Common myeloid progenitor, CD34-positive (primary cell): ENCODE measurements at regions not wholly inside any gene's neighbourhood (a gene's known extent, or its start where the extent isn't known, plus 50 kb on each side); places are given as distances from the start of the nearest gene placed in this dataset.

Experiments used
- CTCF ChIA-PET: fragments of 350-600 bp; sonication (Branson Sonifier 250); formaldehyde crosslinking; loops from one replicate; lab custom pipeline; 2021; ENCODE audit warnings: antibody characterized with exemption; lab: Charles Lee
- POLR2A ChIA-PET: fragments of 350-600 bp; sonication (Branson Sonifier 250); formaldehyde crosslinking; loops from one replicate; lab custom pipeline; 2021; ENCODE audit warnings: antibody characterized with exemption; lab: Charles Lee
- DNase-seq, 3 donors: peaks; one replicate each; pipeline versions ENCODE4 v3.0.0 to v3.0.0-alpha.2; 2013
- H3K27ac ChIP-seq, 2 experiments: 1 replicate in 1 of 2; 2 replicates in 1 of 2; pipeline ENCODE4 v1.7.0; 2013; ENCODE audit warnings: inconsistent platforms in 2 of 2, low read length in 2 of 2, mild to moderate bottlenecking in 2 of 2, low read depth in 1 of 2, moderate library complexity in 1 of 2; ENCODE audit not compliant: severe bottlenecking in 2 of 2, insufficient read depth in 1 of 2, poor library complexity in 1 of 2
- H3K27me3 ChIP-seq, 5 experiments: replicated peaks in 2 of 5; 1 replicate in 3 of 5; 2 replicates in 2 of 5; pipeline versions ENCODE4 v1.6.1 to v1.7.0; 2013; ENCODE audit warnings: low read length in 4 of 5, mild to moderate bottlenecking in 2 of 5, moderate library complexity in 2 of 5, inconsistent platforms in 1 of 5; ENCODE audit not compliant: insufficient read depth in 5 of 5, control insufficient read depth in 4 of 5
- H3K36me3 ChIP-seq, 4 experiments: 1 replicate in 2 of 4; 2 replicates in 2 of 4; pipeline versions ENCODE4 v1.6.1 to v1.7.0; 2013; ENCODE audit warnings: low read length in 3 of 4, control low read depth in 1 of 4, mild to moderate bottlenecking in 1 of 4; ENCODE audit not compliant: control insufficient read depth in 4 of 4, insufficient read depth in 4 of 4
- H3K4me1 ChIP-seq, 4 experiments: 1 replicate in 3 of 4; 2 replicates in 1 of 4; pipeline versions ENCODE4 v1.6.1 to v1.7.1; 2013; ENCODE audit warnings: low read length in 3 of 4, mild to moderate bottlenecking in 3 of 4, control low read depth in 1 of 4, inconsistent platforms in 1 of 4, moderate library complexity in 1 of 4; ENCODE audit not compliant: control insufficient read depth in 4 of 4, insufficient read depth in 4 of 4; ENCODE audit errors: control extremely low read depth in 1 of 4
- H3K4me3 ChIP-seq, 7 experiments: 1 replicate in 4 of 7; 2 replicates in 3 of 7; pipeline versions ENCODE4 v1.5.1 to v1.7.0; 2013; ENCODE audit warnings: mild to moderate bottlenecking in 7 of 7, low read length in 6 of 7, moderate library complexity in 6 of 7, inconsistent platforms in 2 of 7, low read depth in 2 of 7, control low read depth in 1 of 7; ENCODE audit not compliant: insufficient read depth in 4 of 7, control insufficient read depth in 1 of 7; ENCODE audit errors: extremely low read depth in 1 of 7
- H3K9me3 ChIP-seq, 5 experiments: 1 replicate in 4 of 5; 2 replicates in 1 of 5; pipeline versions ENCODE4 v1.6.1 to v1.7.1; 2013; ENCODE audit warnings: low read length in 4 of 5, mild to moderate bottlenecking in 2 of 5, inconsistent platforms in 1 of 5, low read depth in 1 of 5, moderate library complexity in 1 of 5; ENCODE audit not compliant: control insufficient read depth in 4 of 5, insufficient read depth in 2 of 5; ENCODE audit errors: control extremely low read depth in 1 of 5
- WGBS: methylation state at CpG from one replicate; pipeline ENCODE4 v1.1.5; 2013; ENCODE audit not compliant: insufficient coverage; 5-methylcytosine and 5-hydroxymethylcytosine counted together

DNA sequence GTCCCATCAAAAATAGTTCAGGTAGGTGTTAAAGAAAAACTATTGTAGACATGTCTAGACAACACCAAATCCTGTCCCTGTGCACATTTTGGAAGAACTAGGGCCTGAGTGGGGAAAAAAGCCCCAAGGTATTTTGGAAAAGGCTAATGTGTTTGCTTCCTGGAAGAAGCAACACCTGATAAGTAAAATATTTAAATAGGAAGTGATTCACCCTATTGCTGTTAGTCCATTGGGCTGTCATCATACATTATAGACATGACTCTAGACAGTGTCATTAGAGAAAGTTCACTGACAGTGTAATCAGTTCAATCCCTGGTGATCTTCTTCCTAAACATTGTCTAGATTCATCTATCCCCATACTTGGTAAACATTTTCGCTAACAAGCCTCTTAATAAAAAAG is 465.3 kb downstream of the CBLN4 start:
- no peaks in the 10 kb centered on the region for H3K36me3 ChIP-seq
- ChIA-PET POLR2A (no interaction called here), CTCF (no interaction called here)
- H3K27ac ChIP-seq, result no peak overlapping the region
- H3K4me3 ChIP-seq, result no peak overlapping the region
- H3K9me3 ChIP-seq, result no peaks in the 10 kb centered on the region
- no peaks in the 10 kb centered on the region for H3K4me1 ChIP-seq
- 89% methylated on average over 1 of the region's 1 CpG for WGBS
- DNase-seq, result no peak
- H3K27me3 ChIP-seq, result no peaks in the 10 kb centered on the region

DNA sequence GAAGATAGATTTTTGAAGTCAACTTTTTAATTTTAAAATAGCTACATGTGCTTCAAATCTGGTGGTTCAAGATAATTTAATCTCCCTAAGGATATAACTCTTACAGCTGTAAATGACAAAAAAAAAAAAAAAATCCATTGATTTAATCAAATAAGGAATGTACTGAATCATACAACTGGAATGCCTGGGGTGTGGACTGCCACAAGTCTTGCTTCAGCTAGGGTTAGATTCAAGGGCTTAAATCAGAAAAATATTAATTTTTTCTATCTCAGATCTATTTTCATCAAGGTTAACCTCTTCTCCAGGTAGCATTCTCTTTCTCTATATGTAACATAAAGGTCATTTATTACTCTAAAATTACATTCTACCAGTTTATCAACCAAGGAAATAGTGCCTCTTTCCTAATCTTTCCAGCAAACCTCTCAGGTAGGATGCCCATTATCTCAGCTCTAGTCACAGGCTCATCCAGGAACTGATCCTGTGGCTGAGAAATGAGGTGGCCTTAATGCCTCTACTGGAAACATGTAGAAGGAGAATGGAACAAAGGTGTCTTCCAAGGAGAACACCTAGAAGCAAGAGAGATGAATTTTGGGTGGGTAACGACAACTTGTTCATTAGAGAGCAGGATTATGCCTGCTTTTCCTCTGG is 466.9 kb downstream of the CBLN4 start:
- H3K9me3 ChIP-seq, result no peaks in the 10 kb centered on the region
- no peaks in the 10 kb centered on the region for H3K27me3 ChIP-seq
- ChIA-PET CTCF (no interaction called here), POLR2A (no interaction called here)
- 100% methylated on average over 1 of the region's 1 CpG for WGBS
- H3K4me3 ChIP-seq, result no peak overlapping the region
- no peaks in the 10 kb centered on the region for H3K36me3 ChIP-seq
- DNase-seq, result no peak
- H3K27ac ChIP-seq, result no peak overlapping the region
- no peaks in the 10 kb centered on the region for H3K4me1 ChIP-seq

DNA sequence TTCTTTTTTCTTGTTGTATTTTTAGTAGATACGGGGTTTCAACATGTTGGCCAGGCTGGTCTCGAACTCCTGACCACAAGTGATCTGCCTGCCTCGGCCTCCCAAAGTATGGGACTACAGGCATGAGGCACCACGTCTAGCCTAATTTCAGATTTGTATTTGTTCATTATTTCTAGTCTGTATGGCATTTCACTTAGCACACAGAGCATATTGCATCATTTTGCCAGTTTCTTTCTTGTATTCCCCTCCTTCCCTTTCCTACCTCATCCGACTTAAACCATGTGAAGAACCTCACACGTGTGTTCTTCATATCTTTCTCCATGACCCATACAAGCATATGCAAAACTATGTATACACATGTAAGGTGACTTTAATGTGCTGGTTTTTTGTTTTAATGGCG is 470.0 kb downstream of the CBLN4 start:
- ChIA-PET POLR2A (no interaction called here), CTCF (no interaction called here)
- no peaks in the 10 kb centered on the region for H3K9me3 ChIP-seq
- H3K36me3 ChIP-seq, result no peaks in the 10 kb centered on the region
- WGBS, result no CpG with 5 or more reads among the region's 7 CpGs
- DNase-seq, result no peak
- no peak overlapping the region for H3K27ac ChIP-seq
- no peaks in the 10 kb centered on the region for H3K4me1 ChIP-seq
- no peak overlapping the region for H3K4me3 ChIP-seq
- no peaks in the 10 kb centered on the region for H3K27me3 ChIP-seq

DNA sequence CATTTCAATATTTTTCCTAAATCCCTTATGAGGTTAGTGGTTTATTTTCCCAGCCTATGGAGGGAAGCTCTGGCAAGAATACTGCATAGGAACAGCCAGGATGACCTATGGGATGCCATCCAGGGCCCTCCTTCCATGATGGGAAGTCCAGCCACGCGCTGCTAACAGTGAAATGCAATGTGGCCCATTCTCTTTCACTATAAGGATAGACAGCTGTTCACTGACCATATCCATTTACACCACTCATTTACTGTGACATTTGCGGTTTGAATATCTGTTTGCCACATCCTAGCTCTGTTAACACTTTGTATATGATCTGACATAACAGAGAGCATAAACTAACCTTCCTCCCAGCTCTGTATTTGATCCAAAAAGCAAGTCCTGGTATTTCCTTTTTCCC is 471.7 kb downstream of the CBLN4 start:
- no peak overlapping the region for H3K27ac ChIP-seq
- DNase-seq, result no peak
- no peaks in the 10 kb centered on the region for H3K27me3 ChIP-seq
- WGBS, result 100% methylated on average over 3 of the region's 3 CpGs
- H3K36me3 ChIP-seq, result no peaks in the 10 kb centered on the region
- no peak overlapping the region for H3K4me3 ChIP-seq
- H3K9me3 ChIP-seq, result no peaks in the 10 kb centered on the region
- ChIA-PET POLR2A (no interaction called here), CTCF (no interaction called here)
- no peaks in the 10 kb centered on the region for H3K4me1 ChIP-seq

DNA sequence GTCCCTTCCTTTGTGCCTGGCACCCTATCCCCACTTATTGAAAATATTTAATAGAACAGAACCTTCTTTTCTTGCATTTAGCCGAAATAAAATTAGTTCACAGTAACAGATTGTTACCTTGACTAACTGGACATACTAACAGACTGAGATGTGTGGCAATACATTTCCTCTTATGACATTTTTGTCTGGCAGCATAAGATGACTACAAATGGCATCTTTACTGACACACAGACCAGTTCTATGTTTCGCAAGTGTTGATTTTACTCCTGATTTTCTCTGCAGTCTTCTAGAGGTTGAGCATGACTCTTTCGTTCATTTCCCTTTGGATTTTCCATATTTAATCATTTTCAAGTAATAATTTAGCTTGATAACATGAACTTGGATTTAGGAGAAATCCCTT is 474.6 kb downstream of the CBLN4 start:
- ChIA-PET POLR2A (no interaction called here), CTCF (no interaction called here)
- no peak for DNase-seq
- no peaks in the 10 kb centered on the region for H3K36me3 ChIP-seq
- no peaks in the 10 kb centered on the region for H3K4me1 ChIP-seq
- no peaks in the 10 kb centered on the region for H3K27me3 ChIP-seq
- no peaks in the 10 kb centered on the region for H3K9me3 ChIP-seq
- H3K4me3 ChIP-seq, result no peak overlapping the region
- H3K27ac ChIP-seq, result no peak overlapping the region
- WGBS, result 100% methylated on average over 2 of the region's 3 CpGs

DNA sequence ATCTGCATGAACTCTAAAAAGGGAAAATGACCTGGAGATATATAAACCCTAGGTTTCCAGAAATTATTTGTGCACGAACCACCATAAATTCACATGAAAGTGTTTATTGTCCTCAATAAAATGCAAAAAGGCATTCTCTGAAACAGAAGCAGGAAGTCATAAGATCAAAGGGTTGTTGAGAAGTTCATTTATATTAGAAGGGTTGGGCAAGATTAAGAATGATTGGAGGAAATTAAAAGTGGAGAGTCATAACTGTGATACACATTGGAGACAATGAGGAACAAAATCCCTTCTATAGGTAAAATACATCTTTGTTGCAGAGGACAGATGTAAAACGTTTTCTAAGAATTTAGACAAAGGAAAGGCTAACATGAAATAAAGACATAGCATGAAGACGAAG is 476.8 kb downstream of the CBLN4 start:
- POLR2A ChIA-PET, result no interaction called here
- no peaks in the 10 kb centered on the region for H3K9me3 ChIP-seq
- H3K4me1 ChIP-seq, result no peaks in the 10 kb centered on the region
- no CpG with 5 or more reads among the region's 3 CpGs for WGBS
- no peak for DNase-seq
- no peak overlapping the region for H3K4me3 ChIP-seq
- H3K27ac ChIP-seq, result no peak overlapping the region
- no peaks in the 10 kb centered on the region for H3K36me3 ChIP-seq
- no peaks in the 10 kb centered on the region for H3K27me3 ChIP-seq
- CTCF ChIA-PET, result no interaction called here

DNA sequence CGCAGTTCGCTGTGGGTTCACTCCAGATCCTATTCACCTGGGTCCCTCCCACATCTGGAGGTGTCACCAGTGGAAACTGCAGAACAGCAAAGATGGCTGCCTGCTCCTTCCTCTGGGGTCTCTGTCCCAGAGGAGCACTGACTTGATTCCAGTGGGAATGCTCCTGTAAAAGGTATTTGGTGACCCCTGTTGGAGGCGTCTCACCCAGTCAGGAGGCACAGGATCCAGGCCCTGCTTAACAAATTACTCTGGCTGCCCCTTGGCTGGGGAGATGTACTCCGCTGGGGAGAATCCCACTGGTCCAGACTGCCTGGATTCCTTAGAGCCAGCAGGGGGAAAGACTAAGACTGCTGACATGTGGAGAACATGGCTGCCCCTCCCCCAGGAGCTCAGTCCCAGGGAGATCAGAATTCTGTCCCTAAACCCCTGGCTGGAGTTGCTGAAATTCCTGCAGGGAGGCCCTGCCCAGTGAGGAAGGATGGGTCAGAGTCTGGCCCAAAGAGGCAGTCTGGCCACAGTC is 483.0 kb downstream of the CBLN4 start:
- no peak for DNase-seq
- POLR2A ChIA-PET, result no interaction called here
- Histone ChIP-seq H3K27ac (no peak overlapping the region), H3K4me1 (no peaks in the 10 kb centered on the region), H3K4me3 (no peak overlapping the region), H3K27me3 (no peaks in the 10 kb centered on the region), H3K9me3 (no peaks in the 10 kb centered on the region), H3K36me3 (no peaks in the 10 kb centered on the region)
- CTCF ChIA-PET, result interaction anchor here (0.6 kb wide), 1 partner anchor 51 kb away, joined by 3 read pairs; no protein-coding TSS in a partner anchor
- 75% methylated on average over 4 of the region's 4 CpGs for WGBS
